ENCODE measurements at regions not wholly inside any gene's neighbourhood (a gene's known extent, or its start where the extent isn't known, plus 50 kb on each side); places are given as distances from the start of the nearest gene placed in this dataset.

DNA sequence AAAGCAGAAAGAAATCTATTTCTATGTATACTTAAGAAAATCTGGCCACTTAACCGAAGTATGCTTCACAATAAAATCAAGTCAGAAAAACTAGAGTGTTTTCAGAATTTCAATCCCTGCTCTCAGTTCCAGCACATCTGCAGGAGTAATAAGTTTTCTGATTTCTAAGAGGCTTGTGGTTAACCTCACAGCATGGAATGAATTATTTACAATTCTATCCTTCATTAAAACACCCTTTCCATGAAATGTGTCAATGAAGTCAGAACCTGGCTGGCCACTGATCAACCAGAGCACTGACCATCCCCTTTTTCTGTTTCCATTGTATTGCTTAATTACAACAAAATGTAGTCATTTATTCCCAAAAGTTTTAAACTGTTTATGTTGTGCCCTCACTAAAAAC lies 781.4 kb upstream of the INTU start (continued):
- TF ChIP-seq, protein P1, sequence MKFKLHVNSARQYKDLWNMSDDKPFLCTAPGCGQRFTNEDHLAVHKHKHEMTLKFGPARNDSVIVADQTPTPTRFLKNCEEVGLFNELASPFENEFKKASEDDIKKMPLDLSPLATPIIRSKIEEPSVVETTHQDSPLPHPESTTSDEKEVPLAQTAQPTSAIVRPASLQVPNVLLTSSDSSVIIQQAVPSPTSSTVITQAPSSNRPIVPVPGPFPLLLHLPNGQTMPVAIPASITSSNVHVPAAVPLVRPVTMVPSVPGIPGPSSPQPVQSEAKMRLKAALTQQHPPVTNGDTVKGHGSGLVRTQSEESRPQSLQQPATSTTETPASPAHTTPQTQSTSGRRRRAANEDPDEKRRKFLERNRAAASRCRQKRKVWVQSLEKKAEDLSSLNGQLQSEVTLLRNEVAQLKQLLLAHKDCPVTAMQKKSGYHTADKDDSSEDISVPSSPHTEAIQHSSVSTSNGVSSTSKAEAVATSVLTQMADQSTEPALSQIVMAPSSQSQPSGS (CRISPR knock-in tag; IDR thresholded peaks at IDR 0.05; ENCODE audit: borderline replicate concordance, low read depth) = no peak
- TF ChIP-seq ZNF138 (CRISPR knock-in tag; conservative IDR thresholded peaks at IDR 0.05) = no peak
- TF ChIP-seq, protein P2, sequence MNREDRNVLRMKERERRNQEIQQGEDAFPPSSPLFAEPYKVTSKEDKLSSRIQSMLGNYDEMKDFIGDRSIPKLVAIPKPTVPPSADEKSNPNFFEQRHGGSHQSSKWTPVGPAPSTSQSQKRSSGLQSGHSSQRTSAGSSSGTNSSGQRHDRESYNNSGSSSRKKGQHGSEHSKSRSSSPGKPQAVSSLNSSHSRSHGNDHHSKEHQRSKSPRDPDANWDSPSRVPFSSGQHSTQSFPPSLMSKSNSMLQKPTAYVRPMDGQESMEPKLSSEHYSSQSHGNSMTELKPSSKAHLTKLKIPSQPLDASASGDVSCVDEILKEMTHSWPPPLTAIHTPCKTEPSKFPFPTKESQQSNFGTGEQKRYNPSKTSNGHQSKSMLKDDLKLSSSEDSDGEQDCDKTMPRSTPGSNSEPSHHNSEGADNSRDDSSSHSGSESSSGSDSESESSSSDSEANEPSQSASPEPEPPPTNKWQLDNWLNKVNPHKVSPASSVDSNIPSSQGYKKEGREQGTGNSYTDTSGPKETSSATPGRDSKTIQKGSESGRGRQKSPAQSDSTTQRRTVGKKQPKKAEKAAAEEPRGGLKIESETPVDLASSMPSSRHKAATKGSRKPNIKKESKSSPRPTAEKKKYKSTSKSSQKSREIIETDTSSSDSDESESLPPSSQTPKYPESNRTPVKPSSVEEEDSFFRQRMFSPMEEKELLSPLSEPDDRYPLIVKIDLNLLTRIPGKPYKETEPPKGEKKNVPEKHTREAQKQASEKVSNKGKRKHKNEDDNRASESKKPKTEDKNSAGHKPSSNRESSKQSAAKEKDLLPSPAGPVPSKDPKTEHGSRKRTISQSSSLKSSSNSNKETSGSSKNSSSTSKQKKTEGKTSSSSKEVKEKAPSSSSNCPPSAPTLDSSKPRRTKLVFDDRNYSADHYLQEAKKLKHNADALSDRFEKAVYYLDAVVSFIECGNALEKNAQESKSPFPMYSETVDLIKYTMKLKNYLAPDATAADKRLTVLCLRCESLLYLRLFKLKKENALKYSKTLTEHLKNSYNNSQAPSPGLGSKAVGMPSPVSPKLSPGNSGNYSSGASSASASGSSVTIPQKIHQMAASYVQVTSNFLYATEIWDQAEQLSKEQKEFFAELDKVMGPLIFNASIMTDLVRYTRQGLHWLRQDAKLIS (CRISPR knock-in tag; IDR thresholded peaks at IDR 0.05; ENCODE audit: borderline replicate concordance) = no peak
- TF ChIP-seq TEAD1 (CRISPR knock-in tag; IDR thresholded peaks at IDR 0.05) = no peak

DNA sequence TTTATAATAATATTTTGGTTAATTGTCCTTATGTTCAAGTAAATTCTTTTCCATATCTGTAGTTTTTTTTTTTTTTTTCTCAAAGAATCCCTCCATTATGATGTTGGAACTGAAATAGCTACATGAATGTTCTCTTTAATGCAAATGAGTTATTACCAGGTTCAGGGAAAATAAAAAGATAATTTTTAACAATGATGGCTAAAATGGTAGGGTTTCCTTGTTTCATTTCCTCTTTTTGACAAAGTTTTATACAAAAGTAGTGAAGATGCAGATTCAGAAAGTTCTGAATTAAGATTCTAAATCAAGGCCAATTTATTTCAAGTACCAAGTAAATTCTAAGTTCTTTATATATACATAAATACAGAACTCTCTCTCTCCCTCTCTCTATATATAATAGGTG lies 779.0 kb upstream of the INTU start:
- ChIA-PET POLR2A (no interaction called here), CTCF (no interaction called here)
- no peaks in the 10 kb centered on the region for H3K27me3 Mint-ChIP-seq (ENCODE audit: low read depth)
- H3K4me1 Mint-ChIP-seq = no peaks in the 10 kb centered on the region
- H3K36me3 Mint-ChIP-seq = no peaks in the 10 kb centered on the region
- H3K4me3 Mint-ChIP-seq = no peak overlapping the region
- DNase-seq (ENCODE audit: low spot score) (no peak), ATAC-seq (no peak)
- no peaks in the 10 kb centered on the region for H3K9me3 Mint-ChIP-seq
- H3K27ac Mint-ChIP-seq = no peak overlapping the region
- TF ChIP-seq SMAD3 (CRISPR knock-in tag; IDR thresholded peaks at IDR 0.05; ENCODE audit: borderline replicate concordance) (no peak), ETV6 (CRISPR knock-in tag; IDR thresholded peaks at IDR 0.05) (no peak), ZNF416 (CRISPR knock-in tag; IDR thresholded peaks at IDR 0.05) (no peak), NFYB (CRISPR knock-in tag; conservative IDR thresholded peaks at IDR 0.05; ENCODE audit: low read depth) (no peak), MXD4 (CRISPR knock-in tag; IDR thresholded peaks at IDR 0.05; ENCODE audit: borderline replicate concordance) (no peak), CREB1 (CRISPR knock-in tag; IDR thresholded peaks at IDR 0.05) (no peak), FOXK1 (CRISPR knock-in tag; IDR thresholded peaks at IDR 0.05) (no peak), TEAD4 (CRISPR knock-in tag; IDR thresholded peaks at IDR 0.05) (no peak), NR2C2 (CRISPR knock-in tag; IDR thresholded peaks at IDR 0.05) (no peak), CREM (CRISPR knock-in tag; IDR thresholded peaks at IDR 0.05) (no peak), FOXP1 (CRISPR knock-in tag; IDR thresholded peaks at IDR 0.05; ENCODE audit: borderline replicate concordance) (no peak)
- TF ChIP-seq, protein P3, sequence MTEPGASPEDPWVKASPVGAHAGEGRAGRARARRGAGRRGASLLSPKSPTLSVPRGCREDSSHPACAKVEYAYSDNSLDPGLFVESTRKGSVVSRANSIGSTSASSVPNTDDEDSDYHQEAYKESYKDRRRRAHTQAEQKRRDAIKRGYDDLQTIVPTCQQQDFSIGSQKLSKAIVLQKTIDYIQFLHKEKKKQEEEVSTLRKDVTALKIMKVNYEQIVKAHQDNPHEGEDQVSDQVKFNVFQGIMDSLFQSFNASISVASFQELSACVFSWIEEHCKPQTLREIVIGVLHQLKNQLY (CRISPR knock-in tag; IDR thresholded peaks at IDR 0.05) = no peak
- TF ChIP-seq, protein P4, sequence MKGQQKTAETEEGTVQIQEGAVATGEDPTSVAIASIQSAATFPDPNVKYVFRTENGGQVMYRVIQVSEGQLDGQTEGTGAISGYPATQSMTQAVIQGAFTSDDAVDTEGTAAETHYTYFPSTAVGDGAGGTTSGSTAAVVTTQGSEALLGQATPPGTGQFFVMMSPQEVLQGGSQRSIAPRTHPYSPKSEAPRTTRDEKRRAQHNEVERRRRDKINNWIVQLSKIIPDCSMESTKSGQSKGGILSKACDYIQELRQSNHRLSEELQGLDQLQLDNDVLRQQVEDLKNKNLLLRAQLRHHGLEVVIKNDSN (CRISPR knock-in tag; IDR thresholded peaks at IDR 0.05) = no peak
- TF ChIP-seq, protein P5, sequence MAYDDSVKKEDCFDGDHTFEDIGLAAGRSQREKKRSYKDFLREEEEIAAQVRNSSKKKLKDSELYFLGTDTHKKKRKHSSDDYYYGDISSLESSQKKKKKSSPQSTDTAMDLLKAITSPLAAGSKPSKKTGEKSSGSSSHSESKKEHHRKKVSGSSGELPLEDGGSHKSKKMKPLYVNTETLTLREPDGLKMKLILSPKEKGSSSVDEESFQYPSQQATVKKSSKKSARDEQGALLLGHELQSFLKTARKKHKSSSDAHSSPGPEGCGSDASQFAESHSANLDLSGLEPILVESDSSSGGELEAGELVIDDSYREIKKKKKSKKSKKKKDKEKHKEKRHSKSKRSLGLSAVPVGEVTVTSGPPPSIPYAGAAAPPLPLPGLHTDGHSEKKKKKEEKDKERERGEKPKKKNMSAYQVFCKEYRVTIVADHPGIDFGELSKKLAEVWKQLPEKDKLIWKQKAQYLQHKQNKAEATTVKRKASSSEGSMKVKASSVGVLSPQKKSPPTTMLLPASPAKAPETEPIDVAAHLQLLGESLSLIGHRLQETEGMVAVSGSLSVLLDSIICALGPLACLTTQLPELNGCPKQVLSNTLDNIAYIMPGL (CRISPR knock-in tag; IDR thresholded peaks at IDR 0.05) = no peak
- TF ChIP-seq, protein P6, sequence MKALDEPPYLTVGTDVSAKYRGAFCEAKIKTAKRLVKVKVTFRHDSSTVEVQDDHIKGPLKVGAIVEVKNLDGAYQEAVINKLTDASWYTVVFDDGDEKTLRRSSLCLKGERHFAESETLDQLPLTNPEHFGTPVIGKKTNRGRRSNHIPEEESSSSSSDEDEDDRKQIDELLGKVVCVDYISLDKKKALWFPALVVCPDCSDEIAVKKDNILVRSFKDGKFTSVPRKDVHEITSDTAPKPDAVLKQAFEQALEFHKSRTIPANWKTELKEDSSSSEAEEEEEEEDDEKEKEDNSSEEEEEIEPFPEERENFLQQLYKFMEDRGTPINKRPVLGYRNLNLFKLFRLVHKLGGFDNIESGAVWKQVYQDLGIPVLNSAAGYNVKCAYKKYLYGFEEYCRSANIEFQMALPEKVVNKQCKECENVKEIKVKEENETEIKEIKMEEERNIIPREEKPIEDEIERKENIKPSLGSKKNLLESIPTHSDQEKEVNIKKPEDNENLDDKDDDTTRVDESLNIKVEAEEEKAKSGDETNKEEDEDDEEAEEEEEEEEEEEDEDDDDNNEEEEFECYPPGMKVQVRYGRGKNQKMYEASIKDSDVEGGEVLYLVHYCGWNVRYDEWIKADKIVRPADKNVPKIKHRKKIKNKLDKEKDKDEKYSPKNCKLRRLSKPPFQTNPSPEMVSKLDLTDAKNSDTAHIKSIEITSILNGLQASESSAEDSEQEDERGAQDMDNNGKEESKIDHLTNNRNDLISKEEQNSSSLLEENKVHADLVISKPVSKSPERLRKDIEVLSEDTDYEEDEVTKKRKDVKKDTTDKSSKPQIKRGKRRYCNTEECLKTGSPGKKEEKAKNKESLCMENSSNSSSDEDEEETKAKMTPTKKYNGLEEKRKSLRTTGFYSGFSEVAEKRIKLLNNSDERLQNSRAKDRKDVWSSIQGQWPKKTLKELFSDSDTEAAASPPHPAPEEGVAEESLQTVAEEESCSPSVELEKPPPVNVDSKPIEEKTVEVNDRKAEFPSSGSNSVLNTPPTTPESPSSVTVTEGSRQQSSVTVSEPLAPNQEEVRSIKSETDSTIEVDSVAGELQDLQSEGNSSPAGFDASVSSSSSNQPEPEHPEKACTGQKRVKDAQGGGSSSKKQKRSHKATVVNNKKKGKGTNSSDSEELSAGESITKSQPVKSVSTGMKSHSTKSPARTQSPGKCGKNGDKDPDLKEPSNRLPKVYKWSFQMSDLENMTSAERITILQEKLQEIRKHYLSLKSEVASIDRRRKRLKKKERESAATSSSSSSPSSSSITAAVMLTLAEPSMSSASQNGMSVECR (CRISPR knock-in tag; IDR thresholded peaks at IDR 0.05; ENCODE audit: borderline replicate concordance) = no peak
- TF ChIP-seq, protein P7, sequence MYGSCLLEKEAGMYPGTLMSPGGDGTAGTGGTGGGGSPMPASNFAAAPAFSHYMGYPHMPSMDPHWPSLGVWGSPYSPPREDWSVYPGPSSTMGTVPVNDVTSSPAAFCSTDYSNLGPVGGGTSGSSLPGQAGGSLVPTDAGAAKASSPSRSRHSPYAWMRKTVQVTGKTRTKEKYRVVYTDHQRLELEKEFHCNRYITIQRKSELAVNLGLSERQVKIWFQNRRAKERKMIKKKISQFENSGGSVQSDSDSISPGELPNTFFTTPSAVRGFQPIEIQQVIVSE (CRISPR knock-in tag; IDR thresholded peaks at IDR 0.05; ENCODE audit: borderline replicate concordance) = no peak
- TF ChIP-seq, protein P8, sequence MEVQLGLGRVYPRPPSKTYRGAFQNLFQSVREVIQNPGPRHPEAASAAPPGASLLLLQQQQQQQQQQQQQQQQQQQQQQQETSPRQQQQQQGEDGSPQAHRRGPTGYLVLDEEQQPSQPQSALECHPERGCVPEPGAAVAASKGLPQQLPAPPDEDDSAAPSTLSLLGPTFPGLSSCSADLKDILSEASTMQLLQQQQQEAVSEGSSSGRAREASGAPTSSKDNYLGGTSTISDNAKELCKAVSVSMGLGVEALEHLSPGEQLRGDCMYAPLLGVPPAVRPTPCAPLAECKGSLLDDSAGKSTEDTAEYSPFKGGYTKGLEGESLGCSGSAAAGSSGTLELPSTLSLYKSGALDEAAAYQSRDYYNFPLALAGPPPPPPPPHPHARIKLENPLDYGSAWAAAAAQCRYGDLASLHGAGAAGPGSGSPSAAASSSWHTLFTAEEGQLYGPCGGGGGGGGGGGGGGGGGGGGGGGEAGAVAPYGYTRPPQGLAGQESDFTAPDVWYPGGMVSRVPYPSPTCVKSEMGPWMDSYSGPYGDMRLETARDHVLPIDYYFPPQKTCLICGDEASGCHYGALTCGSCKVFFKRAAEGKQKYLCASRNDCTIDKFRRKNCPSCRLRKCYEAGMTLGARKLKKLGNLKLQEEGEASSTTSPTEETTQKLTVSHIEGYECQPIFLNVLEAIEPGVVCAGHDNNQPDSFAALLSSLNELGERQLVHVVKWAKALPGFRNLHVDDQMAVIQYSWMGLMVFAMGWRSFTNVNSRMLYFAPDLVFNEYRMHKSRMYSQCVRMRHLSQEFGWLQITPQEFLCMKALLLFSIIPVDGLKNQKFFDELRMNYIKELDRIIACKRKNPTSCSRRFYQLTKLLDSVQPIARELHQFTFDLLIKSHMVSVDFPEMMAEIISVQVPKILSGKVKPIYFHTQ (CRISPR knock-in tag; IDR thresholded peaks at IDR 0.05) = no peak
